SU-DHL-6 (cell line): ENCODE measurements at regions not wholly inside any gene's neighbourhood (a gene's known extent, or its start where the extent isn't known, plus 50 kb on each side); places are given as distances from the start of the nearest gene placed in this dataset.

Experiments used
- EZH2phosphoT487 ChIP-seq: fragments of 200-600 bp; sonication (generic), shearing (Covaris generic); conservative IDR thresholded peaks from 2 replicates; pipeline ENCODE4 v1.6.1; 2018; ENCODE audit warnings: mild to moderate bottlenecking, antibody characterized with exemption, low read length, moderate library complexity, mixed read lengths
- TF ChIP-seq, protein P1 (sequence below): fragments of 200-600 bp; sonication (generic); IDR thresholded peaks from one replicate; pipeline ENCODE4 v1.5.1; 2017; ENCODE audit warnings: antibody characterized with exemption, mild to moderate bottlenecking, low read length, moderate library complexity; ENCODE audit not compliant: insufficient read depth, poor library complexity, severe bottlenecking

GRCh38 chr3:20561166-20561565 is 375.2 kb upstream of the SGO1 start:
- TF ChIP-seq, protein P1, sequence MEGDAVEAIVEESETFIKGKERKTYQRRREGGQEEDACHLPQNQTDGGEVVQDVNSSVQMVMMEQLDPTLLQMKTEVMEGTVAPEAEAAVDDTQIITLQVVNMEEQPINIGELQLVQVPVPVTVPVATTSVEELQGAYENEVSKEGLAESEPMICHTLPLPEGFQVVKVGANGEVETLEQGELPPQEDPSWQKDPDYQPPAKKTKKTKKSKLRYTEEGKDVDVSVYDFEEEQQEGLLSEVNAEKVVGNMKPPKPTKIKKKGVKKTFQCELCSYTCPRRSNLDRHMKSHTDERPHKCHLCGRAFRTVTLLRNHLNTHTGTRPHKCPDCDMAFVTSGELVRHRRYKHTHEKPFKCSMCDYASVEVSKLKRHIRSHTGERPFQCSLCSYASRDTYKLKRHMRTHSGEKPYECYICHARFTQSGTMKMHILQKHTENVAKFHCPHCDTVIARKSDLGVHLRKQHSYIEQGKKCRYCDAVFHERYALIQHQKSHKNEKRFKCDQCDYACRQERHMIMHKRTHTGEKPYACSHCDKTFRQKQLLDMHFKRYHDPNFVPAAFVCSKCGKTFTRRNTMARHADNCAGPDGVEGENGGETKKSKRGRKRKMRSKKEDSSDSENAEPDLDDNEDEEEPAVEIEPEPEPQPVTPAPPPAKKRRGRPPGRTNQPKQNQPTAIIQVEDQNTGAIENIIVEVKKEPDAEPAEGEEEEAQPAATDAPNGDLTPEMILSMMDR = no peak
- TF ChIP-seq EZH2phosphoT487 = no peak
